Thoracic aorta (tissue), 2 donors: ENCODE measurements at regions not wholly inside any gene's neighbourhood (a gene's known extent, or its start where the extent isn't known, plus 50 kb on each side); places are given as distances from the start of the nearest gene placed in this dataset.

Source experiments
- ATAC-seq: fragments of 150-250 bp; one replicate; pipeline ENCODE4 v1.8.0; 2017; ENCODE audit warnings: low read depth; ENCODE audit not compliant: insufficient number of reproducible peaks, low FRiP score
- DNase-seq: peaks from one replicate; pipeline ENCODE4 v3.0.0-alpha.2; 2020; ENCODE audit warnings: low spot score
- H3K27ac ChIP-seq, 2 donors: fragments of 200-600 bp; sonication (generic); 1 replicate in 1 of 2; 2 replicates in 1 of 2; pipeline ENCODE4 v1.5.1; 2016; ENCODE audit warnings: mild to moderate bottlenecking in 2 of 2, moderate library complexity in 2 of 2
- H3K27me3 ChIP-seq: fragments of 200-600 bp; sonication (generic); replicated peaks from 2 replicates; pipeline ENCODE4 v1.6.0; 2016; ENCODE audit warnings: mild to moderate bottlenecking; ENCODE audit not compliant: insufficient read depth
- H3K36me3 ChIP-seq: fragments of 200-600 bp; sonication (generic); one replicate; pipeline ENCODE4 v1.5.1; 2016
- H3K4me1 ChIP-seq, 2 donors: fragments of 200-600 bp; sonication (generic); 1 replicate in 1 of 2; 2 replicates in 1 of 2; pipeline versions ENCODE4 v1.5.1 to v1.6.0; 2016; ENCODE audit warnings: low read depth in 2 of 2, mild to moderate bottlenecking in 1 of 2; ENCODE audit not compliant: control insufficient read depth in 1 of 2
- H3K4me3 ChIP-seq: fragments of 200-600 bp; sonication (generic); 2 replicates; pipeline ENCODE4 v1.5.1; 2016; ENCODE audit warnings: mild to moderate bottlenecking
- H3K9me3 ChIP-seq: fragments of 200-600 bp; sonication (generic); 2 replicates; pipeline ENCODE4 v1.5.1; 2016
- CTCF ChIP-seq: fragments of 200-600 bp; sonication (generic); IDR thresholded peaks from one replicate; pipeline ENCODE4 v1.5.1; 2019; ENCODE audit warnings: antibody characterized with exemption

GRCh38 chr10:56679578-56679977, 318.5 kb upstream of the ZWINT start:
- H3K4me1 ChIP-seq: no peaks in the 10 kb centered on the region
- H3K4me3 ChIP-seq: no peak overlapping the region
- H3K27me3 ChIP-seq: no peaks in the 10 kb centered on the region
- ATAC-seq (no peak), DNase-seq (no peak)
- no peak overlapping the region for H3K27ac ChIP-seq
- H3K9me3 ChIP-seq: no peaks in the 10 kb centered on the region
- H3K36me3 ChIP-seq: no peaks in the 10 kb centered on the region
- no peak for TF ChIP-seq CTCF

- H3K4me1 ChIP-seq: no peaks in the 10 kb centered on the region
- no peak overlapping the region for H3K27ac ChIP-seq
- no peaks in the 10 kb centered on the region for H3K27me3 ChIP-seq
- H3K4me3 ChIP-seq: no peak overlapping the region
- no peaks in the 10 kb centered on the region for H3K9me3 ChIP-seq
- no peak for ATAC-seq
- no peaks in the 10 kb centered on the region for H3K36me3 ChIP-seq
- no peak for TF ChIP-seq CTCF
- no peak for DNase-seq
Observed at GRCh38 chr10:56662765-56663447, 301.8 kb upstream of the ZWINT start.

- no peak for DNase-seq
- no peak overlapping the region for H3K4me3 ChIP-seq
- TF ChIP-seq CTCF: no peak
- H3K27me3 ChIP-seq: no peaks in the 10 kb centered on the region
- no peak overlapping the region for H3K27ac ChIP-seq
- peaks cover 6% of the 10 kb centered on the region for H3K9me3 ChIP-seq
- no peaks in the 10 kb centered on the region for H3K36me3 ChIP-seq
- H3K4me1 ChIP-seq: no peaks in the 10 kb centered on the region
- ATAC-seq: no peak
Observed at GRCh38 chr10:56653289-56653688, 292.2 kb upstream of the ZWINT start.

- DNase-seq (no peak), ATAC-seq (no peak)
- H3K4me3 ChIP-seq: no peak overlapping the region
- TF ChIP-seq CTCF: no peak
- no peak overlapping the region for H3K27ac ChIP-seq
- H3K9me3 ChIP-seq: no peaks in the 10 kb centered on the region
- no peaks in the 10 kb centered on the region for H3K4me1 ChIP-seq
- no peaks in the 10 kb centered on the region for H3K36me3 ChIP-seq
- H3K27me3 ChIP-seq: no peaks in the 10 kb centered on the region
Observed at GRCh38 chr10:56646329-56647111, 285.5 kb upstream of the ZWINT start.

- H3K4me1 ChIP-seq: no peaks in the 10 kb centered on the region
- H3K4me3 ChIP-seq: no peak overlapping the region
- ATAC-seq (no peak), DNase-seq (no peak)
- no peaks in the 10 kb centered on the region for H3K9me3 ChIP-seq
- TF ChIP-seq CTCF: no peak
- no peaks in the 10 kb centered on the region for H3K27me3 ChIP-seq
- H3K36me3 ChIP-seq: no peaks in the 10 kb centered on the region
- H3K27ac ChIP-seq: no peak overlapping the region
Observed at GRCh38 chr10:56633876-56634452, 272.9 kb upstream of the ZWINT start.
